GM12878 (cell line): ENCODE measurements at regions not wholly inside any gene's neighbourhood (a gene's known extent, or its start where the extent isn't known, plus 50 kb on each side); places are given as distances from the start of the nearest gene placed in this dataset.

Experiments
- ATAC-seq: fragments of 200-7000 bp; cut with Tn5 transposase; 3 replicates; pipeline ENCODE4 v1.9.1; 2020; ENCODE audit warnings: mild to moderate bottlenecking, moderate library complexity
- BruUV-seq: library from RNA; stranded (reverse); fragments of 400-500 nt; replicated peaks from 2 replicates; lab custom pipeline; 2021; lab: Mats Ljungman, UMichigan
- CTCF ChIA-PET: fragments of 300-600 bp; sonication (Branson Sonifier 250); formaldehyde crosslinking; extraction: SDS; loops from one replicate; lab custom pipeline; 2021; ENCODE audit warnings: inconsistent platforms; lab: Yijun Ruan, JAX
- POLR2A ChIA-PET: fragments of 350-600 bp; formaldehyde crosslinking; extraction: SDS; loops from one replicate; lab custom pipeline; 2021; ENCODE audit warnings: inconsistent platforms; lab: Charles Lee
- RAD21 ChIA-PET: fragments of 300-600 bp; sonication (Branson Sonifier 250); formaldehyde crosslinking; loops from one replicate; lab custom pipeline; 2023; ENCODE audit warnings: antibody characterized with exemption; ENCODE audit not compliant: unreplicated experiment; lab: Charles Lee
- SMC1A ChIA-PET: fragments of 300-600 bp; sonication (Branson Sonifier 250); formaldehyde crosslinking; loops from one replicate; lab custom pipeline; 2023; ENCODE audit not compliant: unreplicated experiment, uncharacterized antibody; lab: Charles Lee
- DNase-seq: peaks from one replicate; pipeline ENCODE4 v3.0.0-alpha.2; 2011; ENCODE audit warnings: low read depth, low spot score
- FAIRE-seq: peaks from 3 replicates; lab custom pipeline; 2011; peaks lifted over from hg19 to GRCh38; lab: Jason Lieb, UNC
- H2AFZ ChIP-seq: 2 replicates; pipeline ENCODE4 v1.6.0; 2011; ENCODE audit warnings: low read depth, low read length, control low read depth; ENCODE audit not compliant: control insufficient read depth
- H3K27ac ChIP-seq: 2 replicates; pipeline ENCODE4 v1.5.1; 2011; ENCODE audit warnings: control low read depth; ENCODE audit not compliant: control insufficient read depth, insufficient read depth
- H3K27me3 ChIP-seq, 2 experiments: replicated peaks in 1 of 2; 2 replicates each; pipeline versions ENCODE4 v1.6.0 to v1.6.1; 2011; ENCODE audit warnings: low read length in 1 of 2; ENCODE audit not compliant: control insufficient read depth in 2 of 2, insufficient read depth in 2 of 2
- H3K36me3 ChIP-seq, 2 experiments: 2 replicates each; pipeline ENCODE4 v1.5.1; 2011; ENCODE audit warnings: low read length in 1 of 2; ENCODE audit not compliant: control insufficient read depth in 2 of 2, insufficient read depth in 2 of 2
- H3K4me1 ChIP-seq: 2 replicates; pipeline ENCODE4 v1.6.1; 2011; ENCODE audit warnings: mild to moderate bottlenecking, low read length, moderate library complexity, mixed read lengths; ENCODE audit not compliant: control insufficient read depth, insufficient read depth
- H3K4me2 ChIP-seq: 2 replicates; pipeline ENCODE4 v1.6.0; 2011; ENCODE audit warnings: control low read depth; ENCODE audit not compliant: control insufficient read depth, insufficient read depth
- H3K4me3 ChIP-seq: fragments of 200-600 bp; sonication (generic); 2 replicates; pipeline ENCODE4 v1.5.1; 2016
- H3K79me2 ChIP-seq: 2 replicates; pipeline ENCODE4 v1.6.0; 2011; ENCODE audit warnings: low read length; ENCODE audit not compliant: control insufficient read depth, insufficient read depth
- H3K9ac ChIP-seq: 2 replicates; pipeline ENCODE4 v1.8.0; 2011; ENCODE audit warnings: low read length, control low read depth, mixed read lengths; ENCODE audit not compliant: control insufficient read depth, insufficient read depth
- H3K9me3 ChIP-seq: replicated peaks from 3 replicates; pipeline ENCODE4 v1.5.1; 2011; ENCODE audit warnings: mild to moderate bottlenecking, low read length; ENCODE audit not compliant: control insufficient read depth, insufficient read depth
- H4K20me1 ChIP-seq: 2 replicates; pipeline ENCODE4 v1.6.0; 2011; ENCODE audit not compliant: control insufficient read depth, insufficient read depth
- CHD4 ChIP-seq: fragments of 200-600 bp; sonication (generic); IDR thresholded peaks from 2 replicates; pipeline ENCODE4 v1.6.1; 2016; ENCODE audit warnings: mild to moderate bottlenecking
- CTCF ChIP-seq, 3 experiments: IDR thresholded peaks in 2 of 3; conservative IDR thresholded peaks in 1 of 3; 2 replicates each; pipeline ENCODE4 v1.5.1; 2011; ENCODE audit warnings: low read depth in 3 of 3, low read length in 3 of 3, mild to moderate bottlenecking in 3 of 3, control low read depth in 2 of 3, moderate library complexity in 2 of 3, inconsistent platforms in 1 of 3, mixed read lengths in 1 of 3; ENCODE audit not compliant: control insufficient read depth in 2 of 3, insufficient read depth in 1 of 3; ENCODE audit errors: extremely low read depth in 1 of 3
- E2F8 ChIP-seq: fragments of 450-650 bp; IDR thresholded peaks from 2 replicates; pipeline ENCODE4 v1.6.1; 2018; ENCODE audit warnings: mild to moderate bottlenecking, low read depth, moderate library complexity; ENCODE audit not compliant: partially characterized antibody
- JUNB ChIP-seq: IDR thresholded peaks from 2 replicates; pipeline ENCODE4 v1.6.1; 2016; ENCODE audit warnings: antibody characterized with exemption, mild to moderate bottlenecking
- NFYB ChIP-seq: IDR thresholded peaks from 2 replicates; pipeline ENCODE4 v1.6.1; 2011; ENCODE audit warnings: low read depth, mild to moderate bottlenecking, low read length, improper control_type of control experiment, moderate library complexity; ENCODE audit not compliant: insufficient read depth
- PML ChIP-seq: IDR thresholded peaks from 2 replicates; pipeline ENCODE4 v1.6.1; 2012; ENCODE audit warnings: low read length, inconsistent platforms
- POLR2AphosphoS5 ChIP-seq: IDR thresholded peaks from 2 replicates; pipeline ENCODE4 v1.6.1; 2011; ENCODE audit warnings: mild to moderate bottlenecking, low read length, inconsistent platforms
- SIX5 ChIP-seq: IDR thresholded peaks from 2 replicates; pipeline ENCODE4 v1.6.1; 2011; ENCODE audit warnings: mild to moderate bottlenecking, low read depth, low read length, moderate library complexity; ENCODE audit not compliant: severe bottlenecking
- SMC3 ChIP-seq: IDR thresholded peaks from 2 replicates; pipeline ENCODE4 v1.6.1; 2011; ENCODE audit warnings: low read length, improper control_type of control experiment, borderline replicate concordance
- TAF1 ChIP-seq: IDR thresholded peaks from 2 replicates; pipeline ENCODE4 v1.6.1; 2011; ENCODE audit warnings: mild to moderate bottlenecking, low read depth, low read length, borderline replicate concordance
- TCF7 ChIP-seq: IDR thresholded peaks from 2 replicates; pipeline ENCODE4 v1.6.1; 2014; ENCODE audit warnings: antibody characterized with exemption, borderline replicate concordance
- ZSCAN29 ChIP-seq: fragments of 450-650 bp; IDR thresholded peaks from 2 replicates; pipeline ENCODE4 v1.6.1; 2017; ENCODE audit warnings: mild to moderate bottlenecking, moderate library complexity
- WGBS: methylation state at CpG from one replicate; pipeline ENCODE4 v1.1.6; 2016; ENCODE audit warnings: low lambda C conversion rate; ENCODE audit not compliant: insufficient replicate concordance, insufficient coverage; ENCODE audit errors: missing lambda C conversion rate; 5-methylcytosine and 5-hydroxymethylcytosine counted together
- in situ Hi-C: fragments of 300-500 bp; cut with MboI; formaldehyde crosslinking; loops from 9 replicates; pipeline ENCODE4 v1.14.3; 2018; ENCODE audit warnings: mixed read lengths
- intact Hi-C: fragments of 100-400 bp; cut with micrococcal nuclease; formaldehyde crosslinking; loops from one replicate; pipeline ENCODE4 v1.14.2; 2022; ENCODE audit not compliant: unreplicated experiment

DNA sequence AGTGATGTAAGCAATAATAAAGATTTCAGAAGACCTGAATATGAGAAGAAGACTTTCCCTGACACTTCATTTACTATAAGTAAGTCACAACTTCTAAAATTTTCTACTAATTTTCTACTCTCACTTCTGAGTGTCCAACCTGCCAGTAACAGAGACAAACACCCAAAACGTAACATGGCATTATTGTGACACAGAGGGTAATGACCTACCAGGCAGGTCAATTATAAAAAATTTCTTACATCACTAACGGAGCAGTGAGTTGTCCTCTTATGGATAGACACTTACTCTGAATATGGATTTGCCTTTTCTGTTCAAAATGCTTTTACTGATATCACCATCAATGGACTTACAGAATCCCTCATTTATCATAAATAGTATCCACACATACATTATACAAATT, 405.9 kb upstream of the MAGEB16 start (continued):
- no peak for TF ChIP-seq POLR2AphosphoS5
- no peak for TF ChIP-seq E2F8
- TF ChIP-seq NFYB: no peak
- no peak for TF ChIP-seq CTCF (IDR thresholded peaks at IDR 0.05 in 2 of 3, conservative IDR thresholded peaks at IDR 0.05 in 1 of 3; ENCODE audit: control insufficient read depth in 2 of 3, extremely low read depth in 1 of 3, insufficient read depth in 1 of 3, low read depth in 3 of 3, low read length in 3 of 3)

GRCh38 chrX:35406386-35406785, 391.8 kb upstream of the MAGEB16 start:
- RAD21 ChIA-PET: no interaction called here
- FAIRE-seq: no peak
- TF ChIP-seq ZSCAN29 (no peak), PML (no peak), CHD4 (no peak), POLR2AphosphoS5 (no peak), SMC3 (no peak), CTCF (IDR thresholded peaks at IDR 0.05 in 2 of 3, conservative IDR thresholded peaks at IDR 0.05 in 1 of 3; ENCODE audit: control insufficient read depth in 2 of 3, extremely low read depth in 1 of 3, insufficient read depth in 1 of 3, low read depth in 3 of 3, low read length in 3 of 3) (no peak), TAF1 (no peak), JUNB (no peak), SIX5 (no peak), TCF7 (no peak), E2F8 (no peak)

More at GRCh38 chrX:35406386-35406785, 391.8 kb upstream of the MAGEB16 start:
- in situ Hi-C loops: no loop called here
- POLR2A ChIA-PET: no interaction called here
- 71% methylated on average over 2 of the region's 2 CpGs for WGBS
- Histone ChIP-seq H3K9me3 (no peaks in the 10 kb centered on the region), H3K27me3 (no peaks in the 10 kb centered on the region), H2AFZ (no peak overlapping the region), H3K4me1 (no peaks in the 10 kb centered on the region), H3K4me3 (no peak overlapping the region), H3K79me2 (no peaks in the 10 kb centered on the region), H4K20me1 (no peaks in the 10 kb centered on the region), H3K27ac (no peak overlapping the region), H3K9ac (no peak overlapping the region), H3K4me2 (no peak overlapping the region), H3K36me3 (no peaks in the 10 kb centered on the region)
- BruUV-seq: no TSS peak
- SMC1A ChIA-PET: no interaction called here
- intact Hi-C loops: no loop called here
- DNase-seq (no peak), ATAC-seq (no peak)
- CTCF ChIA-PET: no interaction called here
